H1 (cell line): ENCODE measurements at regions not wholly inside any gene's neighbourhood (a gene's known extent, or its start where the extent isn't known, plus 50 kb on each side); places are given as distances from the start of the nearest gene placed in this dataset.

Source experiments
- EZH2 ChIP-seq: fragments of 200-600 bp; sonication (generic); IDR thresholded peaks from 2 replicates; pipeline ENCODE4 v1.7.1; 2012; ENCODE audit warnings: low read depth, mild to moderate bottlenecking, moderate library complexity, low read length, inconsistent platforms; ENCODE audit not compliant: severe bottlenecking
- KDM4A ChIP-seq: IDR thresholded peaks from one replicate; pipeline ENCODE4 v1.7.1; 2012; ENCODE audit warnings: low read depth, mild to moderate bottlenecking, moderate library complexity, low read length, inconsistent platforms; ENCODE audit not compliant: severe bottlenecking
- NRF1 ChIP-seq: IDR thresholded peaks from 2 replicates; pipeline ENCODE4 v1.6.1; 2011; ENCODE audit warnings: mild to moderate bottlenecking, low read depth, low read length, improper control_type of control experiment
- RFX5 ChIP-seq: IDR thresholded peaks from 2 replicates; pipeline ENCODE4 v1.6.1; 2011; ENCODE audit warnings: low read depth, low read length, improper control_type of control experiment, borderline replicate concordance
- RNF2 ChIP-seq: fragments of 200-900, 300-1000 bp; sonication (generic); IDR thresholded peaks from 2 replicates; pipeline ENCODE4 v1.7.1; 2016; ENCODE audit warnings: borderline replicate concordance, low read depth, mild to moderate bottlenecking, antibody characterized with exemption, low read length; ENCODE audit not compliant: poor library complexity, severe bottlenecking; ENCODE audit errors: missing control alignments
- SAP30 ChIP-seq: fragments of 300-600 bp; sonication (generic); IDR thresholded peaks from 2 replicates; pipeline ENCODE4 v1.7.1; 2012; ENCODE audit warnings: low read length, moderate library complexity, mild to moderate bottlenecking, inconsistent platforms; ENCODE audit not compliant: insufficient read depth, insufficient replicate concordance
- SIX5 ChIP-seq: IDR thresholded peaks from 2 replicates; pipeline ENCODE4 v1.6.1; 2011; ENCODE audit warnings: mild to moderate bottlenecking, low read depth, low read length

DNA sequence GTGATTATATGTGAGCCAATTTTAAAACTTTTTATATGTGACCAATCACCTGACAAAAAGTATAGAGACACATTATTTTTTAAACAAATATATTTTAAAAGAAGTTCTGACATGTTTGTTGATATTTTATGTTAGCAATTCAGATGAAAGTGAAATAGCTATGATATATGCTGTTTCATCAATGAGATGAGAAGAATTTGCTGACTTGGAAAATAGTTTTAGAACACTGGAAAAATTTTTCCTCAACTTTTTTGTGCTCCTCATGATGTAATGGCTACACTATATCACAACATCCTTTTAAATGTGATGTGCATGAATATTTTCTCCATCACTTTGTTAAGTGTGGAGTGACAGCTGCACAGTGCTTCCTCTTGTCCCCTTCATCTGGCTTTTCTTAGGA is 434.0 kb downstream of the PLCL1 start (continued):
- TF ChIP-seq SAP30 = no peak
- TF ChIP-seq EZH2 = no peak
- TF ChIP-seq SIX5 = no peak
- TF ChIP-seq KDM4A = no peak
- TF ChIP-seq NRF1 = no peak
- TF ChIP-seq RNF2 = no peak
- TF ChIP-seq RFX5 = no peak
